Keratinocyte (primary cell): ENCODE measurements at regions not wholly inside any gene's neighbourhood (a gene's known extent, or its start where the extent isn't known, plus 50 kb on each side); places are given as distances from the start of the nearest gene placed in this dataset.

Source experiments
- DNase-seq: peaks from one replicate; pipeline ENCODE4 v3.0.0-alpha.2; 2011; ENCODE audit warnings: low read depth, missing footprints, low spot score
- FAIRE-seq: peaks from 2 replicates; lab custom pipeline; 2011; peaks lifted over from hg19 to GRCh38; lab: Jason Lieb, UNC
- H2AFZ ChIP-seq: 2 replicates; pipeline ENCODE4 v1.6.0; 2012; ENCODE audit warnings: low read length, control low read depth, inconsistent platforms; ENCODE audit not compliant: control insufficient read depth
- H3K27ac ChIP-seq: 2 replicates; pipeline ENCODE4 v1.5.1; 2011; ENCODE audit warnings: low read length; ENCODE audit not compliant: control insufficient read depth, insufficient read depth
- H3K27me3 ChIP-seq: 3 replicates; pipeline ENCODE4 v1.6.0; 2011; ENCODE audit warnings: low read length; ENCODE audit not compliant: control insufficient read depth, insufficient read depth; ENCODE audit errors: extremely low read depth
- H3K36me3 ChIP-seq, 2 experiments: 2 replicates in 1 of 2; 3 replicates in 1 of 2; pipeline ENCODE4 v1.5.1; 2011; ENCODE audit warnings: low read length in 2 of 2, mild to moderate bottlenecking in 1 of 2; ENCODE audit not compliant: control insufficient read depth in 2 of 2, insufficient read depth in 2 of 2; ENCODE audit errors: extremely low read depth in 1 of 2
- H3K4me1 ChIP-seq: 3 replicates; pipeline ENCODE4 v1.5.1; 2011; ENCODE audit warnings: low read length; ENCODE audit not compliant: control insufficient read depth, insufficient read depth; ENCODE audit errors: extremely low read depth
- H3K4me2 ChIP-seq: 3 replicates; pipeline ENCODE4 v1.6.0; 2011; ENCODE audit warnings: low read depth, low read length; ENCODE audit not compliant: control insufficient read depth, insufficient read depth; ENCODE audit errors: extremely low read depth
- H3K4me3 ChIP-seq, 3 experiments: fragments of 200-600 bp in 1 of 3; sonication (generic) in 1 of 3; 2 replicates in 2 of 3; 3 replicates in 1 of 3; pipeline ENCODE4 v1.5.1; 2011 to 2016; ENCODE audit warnings: low read length in 3 of 3, mild to moderate bottlenecking in 3 of 3, control low read depth in 2 of 3, inconsistent platforms in 1 of 3, low read depth in 1 of 3, mixed read lengths in 1 of 3, mixed run types in 1 of 3, moderate library complexity in 1 of 3; ENCODE audit not compliant: control insufficient read depth in 2 of 3, insufficient read depth in 2 of 3; ENCODE audit errors: extremely low read depth in 1 of 3
- H3K79me2 ChIP-seq: 2 replicates; pipeline ENCODE4 v1.6.0; 2012; ENCODE audit warnings: low read length; ENCODE audit not compliant: control insufficient read depth, insufficient read depth
- H3K9ac ChIP-seq: 3 replicates; pipeline ENCODE4 v1.6.0; 2011; ENCODE audit warnings: low read length; ENCODE audit not compliant: control insufficient read depth, insufficient read depth; ENCODE audit errors: extremely low read depth
- H3K9me1 ChIP-seq: 3 replicates; pipeline ENCODE4 v1.6.0; 2011; ENCODE audit warnings: low read length; ENCODE audit not compliant: control insufficient read depth, insufficient read depth; ENCODE audit errors: extremely low read depth
- H3K9me3 ChIP-seq: 2 replicates; pipeline ENCODE4 v1.5.1; 2012; ENCODE audit warnings: low read depth, low read length; ENCODE audit not compliant: control insufficient read depth
- H4K20me1 ChIP-seq: 3 replicates; pipeline ENCODE4 v1.6.0; 2011; ENCODE audit warnings: low read length; ENCODE audit not compliant: control insufficient read depth, insufficient read depth; ENCODE audit errors: extremely low read depth
- EZH2 ChIP-seq: IDR thresholded peaks from one replicate; pipeline ENCODE4 v1.6.1; 2012; ENCODE audit warnings: inconsistent platforms, mild to moderate bottlenecking, low read length, moderate library complexity
- dilution Hi-C: fragments of 300-500 bp; cut with MboI; formaldehyde crosslinking; loops from one replicate; pipeline ENCODE4 v1.7.0; 2020; ENCODE audit warnings: low sequenced_read_pairs; ENCODE audit not compliant: extremely low pct_ligation_motif_present
- TF ChIP-seq, protein P1 (sequence below), 3 experiments: IDR thresholded peaks in 1 of 3; conservative IDR thresholded peaks in 1 of 3; optimal IDR thresholded peaks in 1 of 3; 2 replicates in 2 of 3; 3 replicates in 1 of 3; pipeline versions ENCODE3 to v1.5.1; 2011; ENCODE audit warnings: low read length in 3 of 3, mild to moderate bottlenecking in 3 of 3, moderate library complexity in 2 of 3, control low read depth in 1 of 3, inconsistent platforms in 1 of 3; ENCODE audit not compliant: insufficient read depth in 2 of 3; ENCODE audit errors: extremely low read depth in 1 of 3

DNA sequence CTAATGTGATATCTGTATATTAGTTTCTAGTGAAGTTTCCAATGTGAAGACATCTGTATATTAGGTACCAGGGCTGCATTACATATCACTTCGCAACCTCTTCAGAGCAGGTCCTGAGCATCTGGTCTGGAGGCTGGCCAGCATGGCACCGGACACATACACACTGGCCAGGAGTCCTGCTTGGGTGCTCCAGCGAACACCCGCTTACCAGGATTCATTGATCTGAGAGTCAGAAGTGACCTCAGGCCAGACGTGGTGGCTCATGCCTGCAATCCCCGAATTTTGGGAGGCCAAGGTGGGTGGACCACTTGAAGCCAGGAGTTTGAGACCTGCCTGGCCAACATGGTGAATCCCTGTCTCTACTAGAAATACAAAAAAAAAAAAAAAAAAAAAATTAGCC is 93.0 kb upstream of the IRS2 start:
- Histone ChIP-seq H3K9ac (no peak overlapping the region), H2AFZ (no peak overlapping the region), H3K79me2 (no peaks in the 10 kb centered on the region), H3K27ac (no peak overlapping the region), H3K4me3 (no peak overlapping the region), H4K20me1 (no peaks in the 10 kb centered on the region), H3K36me3 (no peaks in the 10 kb centered on the region), H3K9me1 (no peaks in the 10 kb centered on the region), H3K4me1 (no peaks in the 10 kb centered on the region), H3K9me3 (no peaks in the 10 kb centered on the region), H3K4me2 (no peak overlapping the region), H3K27me3 (peaks cover 12% of the 10 kb centered on the region)
- FAIRE-seq (no peak), DNase-seq (no peak)
- dilution Hi-C loops = no loop called here
- no peak for TF ChIP-seq EZH2
- TF ChIP-seq, protein P1, sequence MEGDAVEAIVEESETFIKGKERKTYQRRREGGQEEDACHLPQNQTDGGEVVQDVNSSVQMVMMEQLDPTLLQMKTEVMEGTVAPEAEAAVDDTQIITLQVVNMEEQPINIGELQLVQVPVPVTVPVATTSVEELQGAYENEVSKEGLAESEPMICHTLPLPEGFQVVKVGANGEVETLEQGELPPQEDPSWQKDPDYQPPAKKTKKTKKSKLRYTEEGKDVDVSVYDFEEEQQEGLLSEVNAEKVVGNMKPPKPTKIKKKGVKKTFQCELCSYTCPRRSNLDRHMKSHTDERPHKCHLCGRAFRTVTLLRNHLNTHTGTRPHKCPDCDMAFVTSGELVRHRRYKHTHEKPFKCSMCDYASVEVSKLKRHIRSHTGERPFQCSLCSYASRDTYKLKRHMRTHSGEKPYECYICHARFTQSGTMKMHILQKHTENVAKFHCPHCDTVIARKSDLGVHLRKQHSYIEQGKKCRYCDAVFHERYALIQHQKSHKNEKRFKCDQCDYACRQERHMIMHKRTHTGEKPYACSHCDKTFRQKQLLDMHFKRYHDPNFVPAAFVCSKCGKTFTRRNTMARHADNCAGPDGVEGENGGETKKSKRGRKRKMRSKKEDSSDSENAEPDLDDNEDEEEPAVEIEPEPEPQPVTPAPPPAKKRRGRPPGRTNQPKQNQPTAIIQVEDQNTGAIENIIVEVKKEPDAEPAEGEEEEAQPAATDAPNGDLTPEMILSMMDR (optimal IDR thresholded peaks at IDR 0.05 in 1 of 3, IDR thresholded peaks at IDR 0.05 in 1 of 3, conservative IDR thresholded peaks at IDR 0.05 in 1 of 3; ENCODE audit: extremely low read depth in 1 of 3, insufficient read depth in 2 of 3, low read length in 3 of 3) = no peak

DNA sequence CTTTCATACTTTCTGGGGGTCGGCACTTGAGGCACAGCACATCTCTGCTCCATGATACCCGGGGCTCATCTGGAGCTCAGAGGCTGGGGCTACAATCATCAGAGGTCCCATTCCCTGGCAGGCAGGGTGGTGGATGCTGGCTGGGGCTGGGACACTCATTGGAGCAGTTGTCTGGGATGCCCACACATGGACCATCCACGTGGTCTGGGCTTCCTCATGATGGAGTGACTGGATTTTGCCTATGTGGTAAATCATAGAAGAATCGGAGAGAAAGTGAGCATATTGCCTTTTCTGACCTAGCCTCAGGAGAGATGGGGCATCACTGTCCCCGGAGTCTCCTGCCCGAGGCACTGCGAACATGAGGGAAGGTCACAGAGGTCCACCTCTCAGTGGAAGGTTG is 91.4 kb upstream of the IRS2 start:
- Histone ChIP-seq H3K4me3 (no peak overlapping the region), H3K36me3 (no peaks in the 10 kb centered on the region), H3K4me2 (no peak overlapping the region), H3K4me1 (no peaks in the 10 kb centered on the region), H4K20me1 (no peaks in the 10 kb centered on the region), H3K27me3 (peaks cover 5% of the 10 kb centered on the region), H3K27ac (no peak overlapping the region), H3K9me3 (no peaks in the 10 kb centered on the region), H3K9ac (no peak overlapping the region), H3K9me1 (no peaks in the 10 kb centered on the region), H2AFZ (no peak overlapping the region), H3K79me2 (no peaks in the 10 kb centered on the region)
- DNase-seq (no peak), FAIRE-seq (no peak)
- TF ChIP-seq, protein P1 (optimal IDR thresholded peaks at IDR 0.05 in 1 of 3, IDR thresholded peaks at IDR 0.05 in 1 of 3, conservative IDR thresholded peaks at IDR 0.05 in 1 of 3; ENCODE audit: extremely low read depth in 1 of 3, insufficient read depth in 2 of 3, low read length in 3 of 3) = no peak
- dilution Hi-C loops = no loop called here
